ENCODE measurements at regions not wholly inside any gene's neighbourhood (a gene's known extent, or its start where the extent isn't known, plus 50 kb on each side); places are given as distances from the start of the nearest gene placed in this dataset.

DNA sequence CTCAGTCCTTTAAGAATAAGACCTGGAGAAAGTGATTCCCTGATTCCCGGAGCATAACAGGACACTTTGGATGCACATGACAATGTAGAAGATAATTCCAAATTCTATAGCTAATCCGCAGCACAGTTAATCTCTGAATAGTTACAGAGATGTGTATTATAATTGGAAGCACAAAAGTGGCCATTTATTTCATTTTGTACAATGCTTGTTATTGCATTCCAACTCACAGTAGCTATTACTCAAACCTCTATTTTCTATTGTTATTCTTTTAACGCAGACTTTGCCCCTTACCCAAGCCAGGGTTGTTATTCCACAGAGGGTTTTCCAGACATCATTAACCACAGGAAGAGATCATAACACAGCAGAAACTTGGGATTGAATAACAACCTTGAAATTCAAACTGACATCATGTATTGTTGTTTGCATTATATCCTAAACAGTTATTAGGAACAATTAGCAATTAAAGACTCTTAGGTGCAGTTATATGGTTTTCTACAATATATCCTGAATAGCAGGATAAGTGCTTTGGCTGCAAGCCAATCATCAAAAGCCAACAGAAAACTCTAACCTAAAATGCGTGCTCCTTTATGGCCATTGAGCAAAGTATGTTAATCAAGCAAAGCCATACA, 984.0 kb upstream of the TENM3 start:
- no peak overlapping the region for H3K4me3 ChIP-seq (ENCODE audit: low read length)
- H3K9me3 ChIP-seq (ENCODE audit: low read depth, low read length) = no peaks in the 10 kb centered on the region
- no peaks in the 10 kb centered on the region for H3K27me3 ChIP-seq (ENCODE audit: insufficient read depth, low read length)
- no peaks in the 10 kb centered on the region for H3K4me1 ChIP-seq (ENCODE audit: insufficient read depth, low read length)

GRCh38 chr4:181261279-181261678, 981.9 kb upstream of the TENM3 start:
- H3K27me3 ChIP-seq (ENCODE audit: insufficient read depth, low read length) = no peaks in the 10 kb centered on the region
- no peak overlapping the region for H3K4me3 ChIP-seq (ENCODE audit: low read length)
- H3K4me1 ChIP-seq (ENCODE audit: insufficient read depth, low read length) = no peaks in the 10 kb centered on the region

GRCh38 chr4:181264893-181265292, 978.3 kb upstream of the TENM3 start:
- Histone ChIP-seq H3K27me3 (ENCODE audit: insufficient read depth, low read length) (no peaks in the 10 kb centered on the region), H3K4me3 (ENCODE audit: low read length) (no peak overlapping the region), H3K4me1 (ENCODE audit: insufficient read depth, low read length) (no peaks in the 10 kb centered on the region), H3K9me3 (ENCODE audit: low read depth, low read length) (no peaks in the 10 kb centered on the region)

More at GRCh38 chr4:181261279-181261678, 981.9 kb upstream of the TENM3 start:
- H3K9me3 ChIP-seq (ENCODE audit: low read depth, low read length) = no peaks in the 10 kb centered on the region

DNA sequence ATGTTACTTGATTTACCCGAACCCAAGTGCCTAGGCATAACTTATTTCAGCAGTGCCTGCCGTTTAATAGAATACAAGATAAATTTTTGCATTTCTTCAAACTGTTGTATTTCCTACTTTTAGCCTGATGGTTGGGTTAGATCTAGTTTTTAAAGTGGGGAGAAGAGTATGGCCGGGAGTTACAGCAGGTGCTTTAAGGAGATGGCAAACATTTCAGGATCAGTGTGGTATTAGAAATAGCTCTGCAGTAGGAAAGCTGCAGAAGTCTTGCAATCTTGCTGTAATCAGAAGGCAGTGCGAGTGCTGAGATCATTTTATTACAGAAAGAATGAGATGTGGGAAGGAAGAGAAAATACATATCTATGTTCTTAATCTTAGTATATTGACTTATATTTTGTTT, 977.8 kb upstream of the TENM3 start:
- no peaks in the 10 kb centered on the region for H3K4me1 ChIP-seq (ENCODE audit: insufficient read depth, low read length)
- no peak overlapping the region for H3K4me3 ChIP-seq (ENCODE audit: low read length)
- H3K27me3 ChIP-seq (ENCODE audit: insufficient read depth, low read length) = no peaks in the 10 kb centered on the region
- H3K9me3 ChIP-seq (ENCODE audit: low read depth, low read length) = no peaks in the 10 kb centered on the region

DNA sequence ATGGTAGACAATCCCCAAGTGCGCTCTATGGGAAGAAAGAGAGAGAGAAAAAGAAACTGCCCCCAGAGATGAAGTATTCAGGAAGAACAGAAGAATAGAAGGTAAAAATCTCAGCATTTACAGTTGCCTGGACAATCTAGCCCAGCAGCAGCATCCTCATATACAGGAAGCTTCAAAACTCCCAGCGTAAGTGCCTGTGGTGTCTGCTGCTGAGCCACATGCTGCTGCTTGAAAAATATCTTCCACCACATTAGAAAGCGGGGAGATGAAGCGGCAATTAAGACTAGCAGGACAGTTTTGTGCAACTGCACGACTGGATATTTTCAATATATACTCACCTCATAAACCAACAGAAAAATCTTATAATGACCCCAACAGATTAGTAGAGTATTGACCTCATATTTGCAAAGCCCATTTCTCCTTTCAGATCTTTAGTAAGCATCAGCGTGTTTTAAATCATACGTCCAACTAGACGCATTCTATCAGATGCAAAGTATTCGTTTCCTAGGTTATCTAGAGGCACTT, 972.0 kb upstream of the TENM3 start:
- Histone ChIP-seq H3K27me3 (ENCODE audit: insufficient read depth, low read length) (no peaks in the 10 kb centered on the region), H3K4me1 (ENCODE audit: insufficient read depth, low read length) (no peaks in the 10 kb centered on the region), H3K9me3 (ENCODE audit: low read depth, low read length) (no peaks in the 10 kb centered on the region), H3K4me3 (ENCODE audit: low read length) (no peak overlapping the region)

- no peaks in the 10 kb centered on the region for H3K27me3 ChIP-seq (ENCODE audit: insufficient read depth, low read length)
- H3K4me3 ChIP-seq (ENCODE audit: low read length) = no peak overlapping the region
- no peaks in the 10 kb centered on the region for H3K4me1 ChIP-seq (ENCODE audit: insufficient read depth, low read length)
- H3K9me3 ChIP-seq (ENCODE audit: low read depth, low read length) = no peaks in the 10 kb centered on the region
These were observed 970.8 kb upstream of the TENM3 start for GRCh38 chr4:181272422-181272821.

DNA sequence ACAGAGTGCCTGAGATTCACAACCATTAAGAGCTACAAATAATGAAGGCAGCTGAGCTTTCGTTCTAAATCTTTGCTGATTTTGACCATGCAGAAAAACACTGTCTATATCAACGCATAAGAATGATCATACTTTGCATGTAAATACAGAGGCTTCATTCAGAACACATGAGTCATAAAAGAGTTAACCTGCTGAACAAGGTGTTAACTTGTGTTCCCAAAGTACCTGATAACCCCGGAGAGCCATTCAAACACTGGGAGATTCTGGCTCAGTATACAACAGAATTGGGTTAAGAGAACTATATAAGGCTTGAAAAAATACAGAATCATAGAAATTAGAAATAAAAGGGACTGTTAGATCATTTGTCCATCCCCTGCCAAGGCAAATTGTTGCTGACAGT, 964.3 kb upstream of the TENM3 start:
- no peaks in the 10 kb centered on the region for H3K4me1 ChIP-seq (ENCODE audit: insufficient read depth, low read length)
- H3K4me3 ChIP-seq (ENCODE audit: low read length) = no peak overlapping the region
- H3K9me3 ChIP-seq (ENCODE audit: low read depth, low read length) = peaks cover 6% of the 10 kb centered on the region
- no peaks in the 10 kb centered on the region for H3K27me3 ChIP-seq (ENCODE audit: insufficient read depth, low read length)

- peaks cover 6% of the 10 kb centered on the region for H3K9me3 ChIP-seq (ENCODE audit: low read depth, low read length)
- H3K27me3 ChIP-seq (ENCODE audit: insufficient read depth, low read length) = no peaks in the 10 kb centered on the region
- no peak overlapping the region for H3K4me3 ChIP-seq (ENCODE audit: low read length)
- H3K4me1 ChIP-seq (ENCODE audit: insufficient read depth, low read length) = no peaks in the 10 kb centered on the region
These were observed 961.8 kb upstream of the TENM3 start for GRCh38 chr4:181281451-181281850.

- Histone ChIP-seq H3K4me1 (ENCODE audit: insufficient read depth, low read length) (no peaks in the 10 kb centered on the region), H3K9me3 (ENCODE audit: low read depth, low read length) (no peaks in the 10 kb centered on the region), H3K4me3 (ENCODE audit: low read length) (no peak overlapping the region), H3K27me3 (ENCODE audit: insufficient read depth, low read length) (no peaks in the 10 kb centered on the region)
These were observed 954.0 kb upstream of the TENM3 start for GRCh38 chr4:181289198-181289597.

- no peaks in the 10 kb centered on the region for H3K27me3 ChIP-seq (ENCODE audit: insufficient read depth, low read length)
- no peaks in the 10 kb centered on the region for H3K4me1 ChIP-seq (ENCODE audit: insufficient read depth, low read length)
- H3K9me3 ChIP-seq (ENCODE audit: low read depth, low read length) = no peaks in the 10 kb centered on the region
- no peak overlapping the region for H3K4me3 ChIP-seq (ENCODE audit: low read length)
These were observed 951.6 kb upstream of the TENM3 start for GRCh38 chr4:181291615-181292014.

DNA sequence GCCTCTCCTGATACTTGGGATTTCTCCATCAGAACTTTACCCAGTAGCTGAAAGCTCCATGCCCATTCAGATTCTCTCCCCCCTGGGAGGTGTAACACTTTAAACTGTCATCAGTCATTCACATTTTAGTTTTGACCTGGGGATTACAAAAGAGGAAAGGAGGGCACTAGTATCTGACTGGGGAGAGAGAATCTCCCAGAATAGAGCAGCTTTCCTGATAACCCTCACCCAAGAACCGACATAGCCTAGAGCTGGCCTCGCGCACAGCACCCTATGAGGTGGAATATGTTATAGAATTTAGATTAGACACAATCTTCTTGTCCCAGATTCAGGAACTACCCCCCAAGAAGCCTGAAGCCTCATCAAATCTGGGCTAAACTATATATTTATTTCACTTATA, 950.2 kb upstream of the TENM3 start:
- Histone ChIP-seq H3K9me3 (ENCODE audit: low read depth, low read length) (no peaks in the 10 kb centered on the region), H3K27me3 (ENCODE audit: insufficient read depth, low read length) (no peaks in the 10 kb centered on the region), H3K4me1 (ENCODE audit: insufficient read depth, low read length) (no peaks in the 10 kb centered on the region), H3K4me3 (ENCODE audit: low read length) (no peak overlapping the region)

GRCh38 chr4:181293541-181293940, 949.7 kb upstream of the TENM3 start:
- no peak overlapping the region for H3K4me3 ChIP-seq (ENCODE audit: low read length)
- no peaks in the 10 kb centered on the region for H3K9me3 ChIP-seq (ENCODE audit: low read depth, low read length)
- H3K4me1 ChIP-seq (ENCODE audit: insufficient read depth, low read length) = no peaks in the 10 kb centered on the region
- H3K27me3 ChIP-seq (ENCODE audit: insufficient read depth, low read length) = no peaks in the 10 kb centered on the region

GRCh38 chr4:181294421-181294820, 948.8 kb upstream of the TENM3 start:
- H3K4me3 ChIP-seq (ENCODE audit: low read length) = no peak overlapping the region
- no peaks in the 10 kb centered on the region for H3K4me1 ChIP-seq (ENCODE audit: insufficient read depth, low read length)
- no peaks in the 10 kb centered on the region for H3K27me3 ChIP-seq (ENCODE audit: insufficient read depth, low read length)
- H3K9me3 ChIP-seq (ENCODE audit: low read depth, low read length) = no peaks in the 10 kb centered on the region

- H3K27me3 ChIP-seq (ENCODE audit: insufficient read depth, low read length) = no peaks in the 10 kb centered on the region
- H3K4me3 ChIP-seq (ENCODE audit: low read length) = no peak overlapping the region
- no peaks in the 10 kb centered on the region for H3K9me3 ChIP-seq (ENCODE audit: low read depth, low read length)
These were observed 941.2 kb upstream of the TENM3 start for GRCh38 chr4:181301735-181302710.

DNA sequence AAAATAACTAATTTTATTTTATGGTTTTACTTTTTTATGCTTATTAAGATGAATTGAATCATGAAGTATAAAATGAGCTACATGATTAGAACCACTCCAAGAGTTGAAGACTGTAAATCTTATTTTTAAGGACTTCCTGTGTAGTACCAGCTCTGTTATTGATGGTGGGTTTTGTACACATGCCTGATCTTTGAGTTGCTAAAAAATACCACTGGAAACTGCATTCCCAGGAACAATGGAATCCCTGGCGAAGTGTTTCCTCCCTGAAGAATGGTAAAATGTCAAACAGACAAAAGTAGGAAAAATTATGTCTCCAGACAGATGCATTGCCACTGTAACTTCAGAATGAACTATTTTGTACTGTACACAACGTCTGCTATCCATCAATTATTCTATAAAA, 935.4 kb upstream of the TENM3 start:
- Histone ChIP-seq H3K9me3 (ENCODE audit: low read depth, low read length) (no peaks in the 10 kb centered on the region), H3K27me3 (ENCODE audit: insufficient read depth, low read length) (no peaks in the 10 kb centered on the region), H3K4me1 (ENCODE audit: insufficient read depth, low read length) (no peaks in the 10 kb centered on the region), H3K4me3 (ENCODE audit: low read length) (no peak overlapping the region)

More at GRCh38 chr4:181301735-181302710, 941.2 kb upstream of the TENM3 start:
- no peaks in the 10 kb centered on the region for H3K4me1 ChIP-seq (ENCODE audit: insufficient read depth, low read length)
